ENCODE measurements at regions not wholly inside any gene's neighbourhood (a gene's known extent, or its start where the extent isn't known, plus 50 kb on each side); places are given as distances from the start of the nearest gene placed in this dataset.

DNA sequence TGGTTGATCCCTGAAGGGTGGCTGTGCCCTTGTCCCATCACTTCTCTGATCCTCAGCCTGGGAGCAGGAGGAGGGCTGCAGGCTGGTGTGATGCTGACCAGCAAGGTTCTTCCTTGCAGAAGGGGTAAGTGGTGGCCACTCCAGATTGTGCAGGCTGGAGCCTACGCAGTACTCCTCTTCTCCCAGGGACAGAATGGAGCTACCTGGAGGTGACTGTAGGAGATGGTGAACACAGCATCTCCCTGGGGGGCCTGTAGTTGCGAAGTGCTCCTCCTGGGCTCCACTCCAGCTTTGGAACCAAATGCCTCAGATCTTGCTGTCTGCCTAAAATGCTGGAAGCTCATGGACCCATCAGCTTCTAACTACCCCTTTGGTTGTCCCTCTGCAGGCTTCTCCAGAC lies 323.6 kb upstream of the PODXL start:
- no peak overlapping the region for H3K23ac ChIP-seq (ENCODE audit: low read depth, low read length)
- H3K27ac ChIP-seq (ENCODE audit: insufficient read depth, low read length), result no peak overlapping the region
- no peaks in the 10 kb centered on the region for H3K36me3 ChIP-seq (ENCODE audit: control insufficient read depth, insufficient read depth, low read length)
- H2BK120ac ChIP-seq (ENCODE audit: low read depth, low read length), result no peak overlapping the region
- no peak for TF ChIP-seq CHD1 (IDR thresholded peaks at IDR 0.05; ENCODE audit: low read depth, low read length)
- TF ChIP-seq MAFK (IDR thresholded peaks at IDR 0.05; ENCODE audit: low read depth, low read length), result no peak
- TF ChIP-seq MXI1 (IDR thresholded peaks at IDR 0.05; ENCODE audit: borderline replicate concordance, low read depth, low read length), result no peak
- TF ChIP-seq, protein P1, sequence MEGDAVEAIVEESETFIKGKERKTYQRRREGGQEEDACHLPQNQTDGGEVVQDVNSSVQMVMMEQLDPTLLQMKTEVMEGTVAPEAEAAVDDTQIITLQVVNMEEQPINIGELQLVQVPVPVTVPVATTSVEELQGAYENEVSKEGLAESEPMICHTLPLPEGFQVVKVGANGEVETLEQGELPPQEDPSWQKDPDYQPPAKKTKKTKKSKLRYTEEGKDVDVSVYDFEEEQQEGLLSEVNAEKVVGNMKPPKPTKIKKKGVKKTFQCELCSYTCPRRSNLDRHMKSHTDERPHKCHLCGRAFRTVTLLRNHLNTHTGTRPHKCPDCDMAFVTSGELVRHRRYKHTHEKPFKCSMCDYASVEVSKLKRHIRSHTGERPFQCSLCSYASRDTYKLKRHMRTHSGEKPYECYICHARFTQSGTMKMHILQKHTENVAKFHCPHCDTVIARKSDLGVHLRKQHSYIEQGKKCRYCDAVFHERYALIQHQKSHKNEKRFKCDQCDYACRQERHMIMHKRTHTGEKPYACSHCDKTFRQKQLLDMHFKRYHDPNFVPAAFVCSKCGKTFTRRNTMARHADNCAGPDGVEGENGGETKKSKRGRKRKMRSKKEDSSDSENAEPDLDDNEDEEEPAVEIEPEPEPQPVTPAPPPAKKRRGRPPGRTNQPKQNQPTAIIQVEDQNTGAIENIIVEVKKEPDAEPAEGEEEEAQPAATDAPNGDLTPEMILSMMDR (conservative IDR thresholded peaks at IDR 0.05; ENCODE audit: low read depth, low read length), result no peak
- no peak for TF ChIP-seq CEBPB (IDR thresholded peaks at IDR 0.05; ENCODE audit: low read depth, low read length)
- TF ChIP-seq POLR2A (IDR thresholded peaks at IDR 0.05; ENCODE audit: low read depth, low read length), result no peak
- no peak for TF ChIP-seq BHLHE40 (IDR thresholded peaks at IDR 0.05; ENCODE audit: low read depth, low read length)
- no peak for TF ChIP-seq RFX5 (IDR thresholded peaks at IDR 0.05; ENCODE audit: low read depth, low read length)
- no peak for TF ChIP-seq MAZ (IDR thresholded peaks at IDR 0.05; ENCODE audit: borderline replicate concordance, low read depth, low read length)
- TF ChIP-seq NFE2L2 (IDR thresholded peaks at IDR 0.05; ENCODE audit: low read depth, low read length), result no peak
- no peak for TF ChIP-seq SMC3 (IDR thresholded peaks at IDR 0.05; ENCODE audit: low read depth, low read length)
- no peak for TF ChIP-seq FOS (IDR thresholded peaks at IDR 0.05; ENCODE audit: low read depth, low read length)
- no peak for TF ChIP-seq USF2 (IDR thresholded peaks at IDR 0.05; ENCODE audit: low read depth, low read length)
- no peak for TF ChIP-seq RCOR1 (IDR thresholded peaks at IDR 0.05; ENCODE audit: insufficient replicate concordance, low read length)
- TF ChIP-seq, protein P2, sequence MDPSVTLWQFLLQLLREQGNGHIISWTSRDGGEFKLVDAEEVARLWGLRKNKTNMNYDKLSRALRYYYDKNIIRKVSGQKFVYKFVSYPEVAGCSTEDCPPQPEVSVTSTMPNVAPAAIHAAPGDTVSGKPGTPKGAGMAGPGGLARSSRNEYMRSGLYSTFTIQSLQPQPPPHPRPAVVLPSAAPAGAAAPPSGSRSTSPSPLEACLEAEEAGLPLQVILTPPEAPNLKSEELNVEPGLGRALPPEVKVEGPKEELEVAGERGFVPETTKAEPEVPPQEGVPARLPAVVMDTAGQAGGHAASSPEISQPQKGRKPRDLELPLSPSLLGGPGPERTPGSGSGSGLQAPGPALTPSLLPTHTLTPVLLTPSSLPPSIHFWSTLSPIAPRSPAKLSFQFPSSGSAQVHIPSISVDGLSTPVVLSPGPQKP (IDR thresholded peaks at IDR 0.05; ENCODE audit: borderline replicate concordance, low read depth, low read length), result no peak
- TF ChIP-seq RAD21 (IDR thresholded peaks at IDR 0.05; ENCODE audit: low read length), result no peak
- no peak overlapping the region for H3K4me2 ChIP-seq (ENCODE audit: low read depth, low read length)
- no peak overlapping the region for H3K4ac ChIP-seq (ENCODE audit: low read depth, low read length)
- no peaks in the 10 kb centered on the region for H3K4me1 ChIP-seq (ENCODE audit: control insufficient read depth, insufficient read depth, low read length)
- no peak overlapping the region for H2BK5ac ChIP-seq (ENCODE audit: low read depth, low read length, poor library complexity, severe bottlenecking)
- no peaks in the 10 kb centered on the region for H3K27me3 ChIP-seq (ENCODE audit: control insufficient read depth, insufficient read depth, low read length)
- WGBS, 2 experiments (ENCODE audit: extremely low coverage in 2 of 2, insufficient read length in 1 of 2), result no CpG with 5 or more reads among the region's 2 CpGs
- H3K4me3 ChIP-seq (ENCODE audit: insufficient read depth, low read depth, low read length), result no peak overlapping the region
- no peak for ATAC-seq (ENCODE audit: low read depth)
- no peak overlapping the region for H2AK9ac ChIP-seq (replicated peaks; ENCODE audit: low read depth, low read length, poor library complexity)
- no peak overlapping the region for H2BK15ac ChIP-seq (ENCODE audit: low read depth, low read length)
- intact Hi-C loops (cut with micrococcal nuclease), result no loop called here
- no peak overlapping the region for H4K91ac ChIP-seq (ENCODE audit: insufficient read depth, low read depth, low read length)
- H3K9me3 ChIP-seq (ENCODE audit: control insufficient read depth, insufficient read depth, low read length), result no peaks in the 10 kb centered on the region; the same call in 1 of the 2 replicates
- no peak overlapping the region for H2AFZ ChIP-seq (replicated peaks; ENCODE audit: low read length, poor library complexity)
- no peak overlapping the region for H3K56ac ChIP-seq (ENCODE audit: extremely low read depth, insufficient read depth, low read length)
- H3K14ac ChIP-seq (replicated peaks; ENCODE audit: low read depth, low read length), result no peak overlapping the region
- ChIA-PET CTCF (no interaction called here), POLR2A (ENCODE audit: unreplicated experiment) (no interaction called here)
- H3K18ac ChIP-seq (ENCODE audit: low read depth, low read length), result no peak overlapping the region
- no peak overlapping the region for H2AK5ac ChIP-seq (ENCODE audit: low read depth, low read length)
- dilution Hi-C loops (cut with HindIII; ENCODE audit: low sequenced_read_pairs, unreplicated experiment), result no loop called here
- no peak for DNase-seq
- no peaks in the 10 kb centered on the region; the same call in 1 of the 2 replicates for H3K9me1 ChIP-seq (ENCODE audit: insufficient read depth, low read length)
- H3K9ac ChIP-seq (ENCODE audit: low read depth, low read length), result no peak overlapping the region
- H4K5ac ChIP-seq (ENCODE audit: low read depth, low read length), result no peak overlapping the region
- in situ Hi-C loops (cut with MboI; ENCODE audit: low sequenced_read_pairs), result no loop called here
- H2BK20ac ChIP-seq (ENCODE audit: low read depth, low read length), result no peak overlapping the region
- no TSS peak for BruUV-seq (replicated peaks)
- no peak overlapping the region for H4K8ac ChIP-seq (ENCODE audit: low read depth in 2 of 2, low read length in 2 of 2)
- H4K20me1 ChIP-seq (ENCODE audit: insufficient read depth, low read length), result no peaks in the 10 kb centered on the region
- no peaks in the 10 kb centered on the region for H3K79me1 ChIP-seq (ENCODE audit: low read depth in 1 of 2, low read length in 2 of 2)

Data from IMR-90 (cell line).